ENCODE measurements at regions not wholly inside any gene's neighbourhood (a gene's known extent, or its start where the extent isn't known, plus 50 kb on each side); places are given as distances from the start of the nearest gene placed in this dataset.
A peak's percentile ranks its signal among the peaks of the same experiment; 100 is the strongest.
"Not testable (repeated sequence)": the region's sequence is repeated elsewhere in the genome, so short reads cannot be mapped to it uniquely, and the experiment has no call there.

DNA sequence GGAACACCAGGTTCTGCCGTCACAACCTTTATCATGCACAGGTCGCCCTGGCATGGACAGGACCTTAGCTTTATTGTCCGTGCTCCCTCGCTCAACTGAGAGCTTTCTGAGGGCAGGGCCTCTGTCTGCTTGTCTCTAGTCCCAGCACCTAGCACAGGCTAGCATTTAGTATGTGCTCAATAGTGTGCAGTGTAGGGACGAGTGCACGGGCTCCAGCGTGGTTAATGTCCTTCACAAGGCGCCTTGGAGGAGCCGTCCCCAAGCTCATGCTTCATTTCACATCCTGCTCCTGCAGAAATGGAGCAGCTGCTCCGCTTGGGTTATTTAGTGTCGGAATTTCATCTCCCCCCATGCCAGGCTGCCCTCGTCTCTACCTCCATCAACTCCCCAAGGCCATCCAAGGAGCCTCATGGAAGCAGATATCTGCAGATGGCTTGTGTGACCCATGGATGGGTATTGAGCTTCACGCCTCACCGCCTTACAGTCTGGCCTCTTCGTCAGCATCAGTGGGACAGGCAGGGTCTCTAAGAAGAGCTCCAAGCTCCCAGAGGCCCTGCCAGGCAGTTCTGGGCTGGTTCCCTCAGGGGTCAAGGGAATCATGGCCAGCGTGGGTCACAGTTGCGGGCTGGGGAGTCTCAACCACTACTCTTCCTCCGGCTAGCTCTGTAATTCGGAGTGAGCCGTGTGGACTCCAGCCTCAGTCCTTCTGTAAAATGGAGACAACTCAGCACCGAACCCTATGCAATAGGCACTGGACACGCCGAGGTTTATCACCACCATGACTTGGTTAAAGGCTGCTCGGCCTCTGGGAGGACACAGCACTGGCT is 60.8 kb upstream of the APCDD1L start:
- TF ChIP-seq CTCF (IDR thresholded peaks at IDR 0.05; ENCODE audit: low read depth, low read length), result no peak
- no peak for DNase-seq (ENCODE audit: low read depth, low spot score)
- in situ Hi-C loops (cut with HindIII; ENCODE audit: low sequenced_read_pairs), result no loop called here
- H3K4me3 ChIP-seq (ENCODE audit: low read depth, low read length), result no peak overlapping the region

GRCh38 chr20:58574469-58574868 is 59.3 kb upstream of the APCDD1L start:
- in situ Hi-C loops (cut with HindIII; ENCODE audit: low sequenced_read_pairs), result no loop called here
- no peak overlapping the region for H3K4me3 ChIP-seq (ENCODE audit: low read depth, low read length)
- TF ChIP-seq CTCF (IDR thresholded peaks at IDR 0.05; ENCODE audit: low read depth, low read length), result no peak
- DNase-seq (ENCODE audit: low read depth, low spot score), result no peak

DNA sequence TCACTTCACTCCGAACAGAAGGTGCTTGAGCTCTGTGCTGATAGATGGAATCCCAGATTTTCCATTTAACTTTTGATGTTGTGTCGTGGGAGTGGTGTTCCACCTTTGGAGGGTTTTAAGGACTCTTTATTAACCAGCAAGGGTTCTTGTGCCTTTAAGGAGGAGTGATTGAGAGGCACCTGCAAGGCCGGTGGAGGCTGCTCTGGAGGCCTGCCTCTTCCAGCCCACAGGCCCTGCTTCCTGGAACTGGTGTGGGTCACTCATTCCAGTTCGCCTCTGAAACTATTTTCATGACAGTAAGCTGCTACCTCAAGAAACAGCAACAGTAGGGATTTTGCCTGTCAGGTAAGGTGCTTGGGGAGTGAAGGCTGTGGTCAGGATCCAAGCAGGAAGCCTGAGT is 58.8 kb upstream of the APCDD1L start:
- TF ChIP-seq CTCF (IDR thresholded peaks at IDR 0.05; ENCODE audit: low read depth, low read length), result no peak
- DNase-seq (ENCODE audit: low read depth, low spot score), result no peak
- in situ Hi-C loops (cut with HindIII; ENCODE audit: low sequenced_read_pairs), result no loop called here
- no peak overlapping the region for H3K4me3 ChIP-seq (ENCODE audit: low read depth, low read length)

DNA sequence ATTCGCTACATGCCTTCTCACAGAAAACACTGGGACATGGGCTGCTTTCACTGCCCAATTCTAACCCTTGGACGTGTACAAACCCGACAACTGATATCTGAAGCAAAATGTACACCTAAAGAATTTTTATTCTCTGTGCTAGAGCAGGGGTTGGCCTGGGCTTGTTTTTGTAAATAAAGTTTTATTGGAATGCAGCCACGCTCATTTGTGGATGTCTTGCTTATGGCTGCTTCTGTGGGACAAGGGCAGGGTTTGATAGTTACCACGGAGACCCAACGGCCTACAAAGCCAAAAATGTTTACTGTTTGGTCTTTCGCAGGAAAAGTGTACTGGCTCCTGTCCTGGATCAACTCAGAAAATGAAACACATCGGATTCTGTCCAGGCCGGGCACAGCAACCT is 58.1 kb upstream of the APCDD1L start:
- H3K4me3 ChIP-seq (ENCODE audit: low read depth, low read length), result no peak overlapping the region
- DNase-seq (ENCODE audit: low read depth, low spot score), result no peak
- no peak for TF ChIP-seq CTCF (IDR thresholded peaks at IDR 0.05; ENCODE audit: low read depth, low read length)
- in situ Hi-C loops (cut with HindIII; ENCODE audit: low sequenced_read_pairs), result no loop called here

DNA sequence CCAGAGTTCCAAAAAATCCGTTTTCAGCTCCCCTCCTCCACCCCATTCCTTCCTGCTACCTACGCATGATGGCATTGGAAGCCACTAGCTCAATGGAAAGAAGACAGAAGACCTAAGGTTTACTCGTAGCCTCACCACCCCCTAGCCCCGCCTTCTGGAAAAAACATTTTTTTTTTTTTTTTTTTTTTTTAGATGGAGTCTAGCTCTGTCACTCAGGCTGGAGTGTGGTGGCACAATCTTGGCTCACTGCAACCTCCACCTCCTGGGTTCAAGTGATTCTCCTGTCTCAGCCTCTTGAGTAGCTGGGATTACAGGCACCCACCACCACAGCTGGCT is 57.2 kb upstream of the APCDD1L start:
- DNase-seq (ENCODE audit: low read depth, low spot score); in situ Hi-C loops (cut with HindIII; ENCODE audit: low sequenced_read_pairs); H3K4me3 ChIP-seq (ENCODE audit: low read depth, low read length): not testable (repeated sequence)

DNA sequence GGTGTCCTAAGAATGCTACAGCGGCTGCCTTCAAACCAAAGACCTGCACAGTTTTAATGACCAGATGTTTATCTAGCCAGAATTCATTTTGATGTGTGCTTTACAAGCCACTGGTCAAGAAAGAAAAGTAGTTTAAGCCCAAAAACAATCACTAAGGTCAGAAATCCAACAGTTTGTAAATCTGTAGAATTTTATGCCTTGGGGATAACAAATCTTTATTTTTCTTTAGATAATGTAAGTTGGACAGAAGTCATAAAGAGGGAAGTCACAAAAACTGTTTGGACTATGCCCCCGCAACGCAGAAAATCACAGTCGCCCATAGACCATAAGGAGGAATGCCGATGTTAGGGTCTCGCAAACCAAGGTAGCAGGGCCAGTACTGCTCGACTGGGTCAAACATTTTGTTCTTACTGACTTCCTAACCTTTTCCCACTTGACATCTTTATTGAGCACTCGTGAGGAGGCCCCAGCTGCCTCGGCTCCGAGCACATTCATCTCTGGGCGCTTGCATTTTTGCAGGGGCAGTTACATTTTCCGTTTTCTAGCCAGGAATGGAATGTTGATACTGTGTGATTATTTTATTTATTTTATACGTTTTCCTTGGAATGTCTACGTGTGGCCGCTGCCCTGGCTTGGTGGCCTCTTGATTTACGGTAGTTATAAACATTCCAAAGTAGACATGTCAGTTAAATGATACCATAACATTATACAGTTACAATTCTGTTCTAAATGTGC is 56.7 kb upstream of the APCDD1L start:
- no peak overlapping the region for H3K4me3 ChIP-seq (ENCODE audit: low read depth, low read length)
- no peak for TF ChIP-seq CTCF (IDR thresholded peaks at IDR 0.05; ENCODE audit: low read depth, low read length)
- in situ Hi-C loops (cut with HindIII; ENCODE audit: low sequenced_read_pairs), result no loop called here
- peak; percentile 36 for DNase-seq (ENCODE audit: low read depth, low spot score)

- in situ Hi-C loops (cut with HindIII; ENCODE audit: low sequenced_read_pairs), result no loop called here
- H3K4me3 ChIP-seq (ENCODE audit: low read depth, low read length), result no peak overlapping the region
- no peak for TF ChIP-seq CTCF (IDR thresholded peaks at IDR 0.05; ENCODE audit: low read depth, low read length)
- no peak for DNase-seq (ENCODE audit: low read depth, low spot score)
These were observed 56.1 kb upstream of the APCDD1L start for GRCh38 chr20:58571356-58571692.
